Karpas-422 (cell line): ENCODE measurements at regions not wholly inside any gene's neighbourhood (a gene's known extent, or its start where the extent isn't known, plus 50 kb on each side); places are given as distances from the start of the nearest gene placed in this dataset.

Experiments used
- DNase-seq: peaks from one replicate; pipeline ENCODE4 v3.0.0-alpha.2; 2015
- H2AFZ ChIP-seq: fragments of 200-600 bp; sonication (generic); 2 replicates; pipeline ENCODE4 v1.6.1; 2014; ENCODE audit warnings: antibody characterized with exemption, low read length, mixed read lengths
- H3K27ac ChIP-seq: fragments of 200-600 bp; sonication (generic); 2 replicates; pipeline ENCODE4 v1.5.1; 2014; ENCODE audit warnings: mild to moderate bottlenecking, low read length, moderate library complexity
- H3K27me3 ChIP-seq: fragments of 200-600 bp; sonication (generic); 2 replicates; pipeline ENCODE4 v1.6.1; 2014; ENCODE audit warnings: low read length, mixed read lengths
- H3K36me3 ChIP-seq: fragments of 200-600 bp; sonication (generic); 2 replicates; pipeline ENCODE4 v1.6.1; 2014; ENCODE audit warnings: low read length, mixed read lengths; ENCODE audit not compliant: insufficient read depth
- H3K4me1 ChIP-seq: fragments of 200-600 bp; sonication (generic); 2 replicates; pipeline ENCODE4 v1.6.1; 2014; ENCODE audit warnings: mild to moderate bottlenecking, low read length, mixed read lengths
- H3K4me2 ChIP-seq: fragments of 200-600 bp; sonication (generic); 2 replicates; pipeline ENCODE4 v1.6.1; 2014; ENCODE audit warnings: low read length, low read depth, mild to moderate bottlenecking; ENCODE audit not compliant: poor library complexity, severe bottlenecking
- H3K4me3 ChIP-seq: fragments of 200-600 bp; sonication (generic); 2 replicates; pipeline ENCODE4 v1.5.1; 2014; ENCODE audit warnings: mild to moderate bottlenecking, antibody characterized with exemption, low read length, mixed read lengths
- H3K79me2 ChIP-seq: fragments of 200-600 bp; sonication (generic); 2 replicates; pipeline ENCODE4 v1.6.1; 2014; ENCODE audit warnings: mild to moderate bottlenecking, low read length, mixed read lengths
- H3K9ac ChIP-seq: fragments of 200-600 bp; sonication (generic); 2 replicates; pipeline ENCODE4 v1.6.0; 2014; ENCODE audit warnings: low read length
- H3K9me2 ChIP-seq: fragments of 200-600 bp; sonication (generic), shearing (Covaris generic); replicated peaks from 2 replicates; pipeline ENCODE4 v1.6.0; 2014; ENCODE audit warnings: mild to moderate bottlenecking, low read length, moderate library complexity; ENCODE audit not compliant: insufficient read depth
- H3K9me3 ChIP-seq: fragments of 300-700, 200-600 bp; sonication (generic); 2 replicates; pipeline ENCODE4 v1.6.1; 2014; ENCODE audit warnings: low read length, mixed read lengths
- H4K20me1 ChIP-seq: fragments of 200-600 bp; sonication (generic); 2 replicates; pipeline ENCODE4 v1.6.1; 2014; ENCODE audit warnings: mild to moderate bottlenecking, antibody characterized with exemption, low read length, low read depth; ENCODE audit not compliant: insufficient read depth

- no peaks in the 10 kb centered on the region for H3K9me2 ChIP-seq
- no peak overlapping the region for H2AFZ ChIP-seq
- no peaks in the 10 kb centered on the region for H3K9me3 ChIP-seq
- H4K20me1 ChIP-seq: no peaks in the 10 kb centered on the region
- no peak overlapping the region for H3K27ac ChIP-seq
- no peaks in the 10 kb centered on the region for H3K36me3 ChIP-seq
- no peaks in the 10 kb centered on the region for H3K4me1 ChIP-seq
- no peak for DNase-seq
- H3K4me3 ChIP-seq: no peak overlapping the region
- H3K9ac ChIP-seq: no peak overlapping the region
- H3K79me2 ChIP-seq: no peaks in the 10 kb centered on the region
- H3K27me3 ChIP-seq: no peaks in the 10 kb centered on the region
- no peak overlapping the region for H3K4me2 ChIP-seq
Measured at GRCh38 chr7:68676813-68677535, 921.3 kb upstream of the AUTS2 start.

GRCh38 chr7:68678196-68678595, 920.1 kb upstream of the AUTS2 start:
- H3K4me3 ChIP-seq: no peak overlapping the region
- H3K27ac ChIP-seq: no peak overlapping the region
- DNase-seq: no peak
- H3K4me1 ChIP-seq: no peaks in the 10 kb centered on the region
- no peak overlapping the region for H3K4me2 ChIP-seq
- H3K9me2 ChIP-seq: no peaks in the 10 kb centered on the region
- H3K36me3 ChIP-seq: no peaks in the 10 kb centered on the region
- no peaks in the 10 kb centered on the region for H3K9me3 ChIP-seq
- H3K9ac ChIP-seq: no peak overlapping the region
- no peaks in the 10 kb centered on the region for H4K20me1 ChIP-seq
- H3K27me3 ChIP-seq: no peaks in the 10 kb centered on the region
- H3K79me2 ChIP-seq: no peaks in the 10 kb centered on the region
- no peak overlapping the region for H2AFZ ChIP-seq

- H3K9me3 ChIP-seq: no peaks in the 10 kb centered on the region
- no peaks in the 10 kb centered on the region for H3K27me3 ChIP-seq
- no peak for DNase-seq
- no peak overlapping the region for H3K27ac ChIP-seq
- no peaks in the 10 kb centered on the region for H3K36me3 ChIP-seq
- no peak overlapping the region for H3K9ac ChIP-seq
- no peaks in the 10 kb centered on the region for H3K79me2 ChIP-seq
- H3K4me2 ChIP-seq: no peak overlapping the region
- no peak overlapping the region for H3K4me3 ChIP-seq
- H3K9me2 ChIP-seq: no peaks in the 10 kb centered on the region
- H3K4me1 ChIP-seq: no peaks in the 10 kb centered on the region
- H4K20me1 ChIP-seq: no peaks in the 10 kb centered on the region
- no peak overlapping the region for H2AFZ ChIP-seq
Measured at GRCh38 chr7:68679459-68680234, 918.6 kb upstream of the AUTS2 start.

- H2AFZ ChIP-seq: no peak overlapping the region
- no peaks in the 10 kb centered on the region for H3K27me3 ChIP-seq
- no peaks in the 10 kb centered on the region for H4K20me1 ChIP-seq
- no peaks in the 10 kb centered on the region for H3K9me2 ChIP-seq
- no peak for DNase-seq
- H3K4me1 ChIP-seq: no peaks in the 10 kb centered on the region
- H3K36me3 ChIP-seq: no peaks in the 10 kb centered on the region
- H3K9ac ChIP-seq: no peak overlapping the region
- H3K79me2 ChIP-seq: no peaks in the 10 kb centered on the region
- H3K9me3 ChIP-seq: no peaks in the 10 kb centered on the region
- no peak overlapping the region for H3K27ac ChIP-seq
- H3K4me2 ChIP-seq: no peak overlapping the region
- no peak overlapping the region for H3K4me3 ChIP-seq
Measured at GRCh38 chr7:68680235-68680872, 917.9 kb upstream of the AUTS2 start.

GRCh38 chr7:68682910-68683309, 915.4 kb upstream of the AUTS2 start:
- H3K4me3 ChIP-seq: no peak overlapping the region
- H4K20me1 ChIP-seq: no peaks in the 10 kb centered on the region
- H3K4me1 ChIP-seq: no peaks in the 10 kb centered on the region
- H3K4me2 ChIP-seq: no peak overlapping the region
- H3K9ac ChIP-seq: no peak overlapping the region
- no peaks in the 10 kb centered on the region for H3K27me3 ChIP-seq
- no peaks in the 10 kb centered on the region for H3K79me2 ChIP-seq
- H3K36me3 ChIP-seq: no peaks in the 10 kb centered on the region
- no peaks in the 10 kb centered on the region for H3K9me3 ChIP-seq
- no peak for DNase-seq
- H2AFZ ChIP-seq: no peak overlapping the region
- H3K27ac ChIP-seq: no peak overlapping the region
- no peaks in the 10 kb centered on the region for H3K9me2 ChIP-seq

- H3K4me1 ChIP-seq: no peaks in the 10 kb centered on the region
- no peaks in the 10 kb centered on the region for H3K9me2 ChIP-seq
- no peaks in the 10 kb centered on the region for H3K9me3 ChIP-seq
- H2AFZ ChIP-seq: no peak overlapping the region
- no peaks in the 10 kb centered on the region for H3K27me3 ChIP-seq
- H3K36me3 ChIP-seq: no peaks in the 10 kb centered on the region
- H3K79me2 ChIP-seq: no peaks in the 10 kb centered on the region
- no peaks in the 10 kb centered on the region for H4K20me1 ChIP-seq
- no peak overlapping the region for H3K27ac ChIP-seq
- DNase-seq: no peak
- H3K9ac ChIP-seq: no peak overlapping the region
- no peak overlapping the region for H3K4me2 ChIP-seq
- H3K4me3 ChIP-seq: no peak overlapping the region
Measured at GRCh38 chr7:68684246-68684839, 913.9 kb upstream of the AUTS2 start.

GRCh38 chr7:68684996-68685395, 913.3 kb upstream of the AUTS2 start:
- Histone ChIP-seq H2AFZ (no peak overlapping the region), H3K9me3 (no peaks in the 10 kb centered on the region), H4K20me1 (no peaks in the 10 kb centered on the region), H3K9me2 (no peaks in the 10 kb centered on the region), H3K4me1 (no peaks in the 10 kb centered on the region), H3K27ac (no peak overlapping the region), H3K36me3 (no peaks in the 10 kb centered on the region), H3K4me3 (no peak overlapping the region), H3K4me2 (no peak overlapping the region), H3K9ac (no peak overlapping the region), H3K27me3 (no peaks in the 10 kb centered on the region), H3K79me2 (no peaks in the 10 kb centered on the region)
- no peak for DNase-seq
